Tibial nerve (tissue), 4 donors: ENCODE measurements at regions not wholly inside any gene's neighbourhood (a gene's known extent, or its start where the extent isn't known, plus 50 kb on each side); places are given as distances from the start of the nearest gene placed in this dataset.

ENCODE experiments used
- DNase-seq, 2 donors: peaks; one replicate each; pipeline ENCODE4 v3.0.0-alpha.2; 2019; ENCODE audit warnings: low spot score in 2 of 2
- H3K27ac ChIP-seq, 4 donors: fragments of 200-600 bp; sonication (generic) in 3 of 4; one replicate each; pipeline ENCODE4 v1.5.1; 2017 to 2019; ENCODE audit warnings: mild to moderate bottlenecking in 1 of 4
- H3K27me3 ChIP-seq, 2 donors: fragments of 200-600 bp; sonication (generic) in 1 of 2; one replicate each; pipeline versions ENCODE4 v1.5.1 to v1.6.0; 2017 to 2019
- H3K36me3 ChIP-seq, 3 donors: fragments of 200-600 bp; sonication (generic); one replicate each; pipeline ENCODE4 v1.5.1; 2018 to 2019
- H3K4me1 ChIP-seq, 4 donors: fragments of 200-600 bp; sonication (generic) in 3 of 4; one replicate each; pipeline ENCODE4 v1.5.1; 2017 to 2019
- H3K4me3 ChIP-seq, 4 donors: fragments of 200-600 bp; sonication (generic) in 3 of 4; one replicate each; pipeline ENCODE4 v1.5.1; 2017 to 2019; ENCODE audit warnings: mild to moderate bottlenecking in 1 of 4, moderate library complexity in 1 of 4
- H3K9me3 ChIP-seq, 4 donors: fragments of 200-600 bp; sonication (generic) in 3 of 4; one replicate each; pipeline ENCODE4 v1.5.1; 2017 to 2019
- CTCF ChIP-seq, 5 experiments: fragments of 200-600 bp in 3 of 5; fragments of 450-650 bp in 2 of 5; sonication (generic) in 3 of 5; IDR thresholded peaks; one replicate each; pipeline ENCODE4 v1.5.1; 2016 to 2019; ENCODE audit warnings: antibody characterized with exemption in 5 of 5, mild to moderate bottlenecking in 3 of 5, moderate library complexity in 2 of 5
- EP300 ChIP-seq, 2 donors: sonication (generic); formaldehyde crosslinking; IDR thresholded peaks; one replicate each; pipeline ENCODE4 v1.6.1; 2017; ENCODE audit warnings: antibody characterized with exemption in 2 of 2, mild to moderate bottlenecking in 1 of 2
- POLR2A ChIP-seq, 2 donors: fragments of 450-650 bp; IDR thresholded peaks; one replicate each; pipeline ENCODE4 v1.6.1; 2017; ENCODE audit warnings: antibody characterized with exemption in 2 of 2, mild to moderate bottlenecking in 2 of 2, moderate library complexity in 2 of 2
- WGBS, 2 donors: methylation state at CpG; one replicate each; pipeline ENCODE4 v1.1.5; 2018; 5-methylcytosine and 5-hydroxymethylcytosine counted together

DNA sequence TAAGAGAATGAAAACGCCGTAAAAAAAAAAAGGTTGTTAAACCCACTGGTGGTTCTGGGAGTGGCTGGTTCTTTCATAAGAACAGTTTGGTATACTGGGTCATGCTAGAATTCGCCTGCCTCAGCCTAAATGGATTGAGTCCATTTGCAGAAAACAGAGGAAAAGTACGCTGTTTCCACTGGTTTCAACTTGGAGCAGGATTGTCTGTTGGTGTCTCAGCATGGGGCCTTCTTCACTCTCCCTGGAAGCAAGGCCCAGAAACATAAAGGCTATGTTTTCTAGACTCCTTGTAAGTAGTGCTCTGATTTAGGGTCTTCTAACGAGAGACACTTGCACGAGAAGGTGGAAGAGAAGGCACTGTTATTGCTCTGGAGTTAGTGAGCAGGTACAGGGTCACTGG lies 116.9 kb upstream of the MTAP start:
- 86 to 93% methylated on average over 6 of the region's 6 CpGs for WGBS, 2 donors
- no peak overlapping the region for H3K4me3 ChIP-seq
- no peaks in the 10 kb centered on the region for H3K9me3 ChIP-seq
- H3K4me1 ChIP-seq: no peaks in the 10 kb centered on the region
- H3K27ac ChIP-seq: no peak overlapping the region
- TF ChIP-seq POLR2A (IDR thresholded peaks at IDR 0.05) (no peak), EP300 (IDR thresholded peaks at IDR 0.05) (no peak), CTCF (IDR thresholded peaks at IDR 0.05) (no peak)
- DNase-seq: no peak
- H3K27me3 ChIP-seq: no peaks in the 10 kb centered on the region
- no peaks in the 10 kb centered on the region for H3K36me3 ChIP-seq

DNA sequence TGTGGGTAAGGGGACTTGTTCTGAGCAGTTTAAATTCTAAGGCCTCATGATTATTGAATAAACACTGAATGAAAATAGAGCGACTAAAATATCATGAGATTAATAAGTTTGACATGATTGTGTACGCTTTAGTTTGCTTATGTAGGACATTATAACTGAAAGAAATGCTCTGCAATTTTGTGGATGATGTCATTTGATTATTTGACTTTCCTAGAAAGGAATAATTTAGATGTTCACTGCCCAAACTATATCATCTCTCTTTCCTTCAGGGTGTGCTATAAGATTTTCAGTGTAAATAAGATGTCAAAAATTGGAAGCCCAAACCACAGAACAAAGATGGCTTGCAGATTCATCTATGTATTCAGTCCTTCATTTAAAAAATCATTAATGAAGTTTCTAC lies 115.7 kb upstream of the MTAP start:
- Histone ChIP-seq H3K4me1 (no peaks in the 10 kb centered on the region), H3K4me3 (no peak overlapping the region), H3K36me3 (no peaks in the 10 kb centered on the region), H3K27me3 (no peaks in the 10 kb centered on the region), H3K27ac (no peak overlapping the region), H3K9me3 (no peaks in the 10 kb centered on the region)
- TF ChIP-seq CTCF (IDR thresholded peaks at IDR 0.05): no peak
- no peak for TF ChIP-seq POLR2A (IDR thresholded peaks at IDR 0.05)
- TF ChIP-seq EP300 (IDR thresholded peaks at IDR 0.05): no peak
- 79 to 92% methylated on average over 2 of the region's 2 CpGs for WGBS, 2 donors
- no peak for DNase-seq

DNA sequence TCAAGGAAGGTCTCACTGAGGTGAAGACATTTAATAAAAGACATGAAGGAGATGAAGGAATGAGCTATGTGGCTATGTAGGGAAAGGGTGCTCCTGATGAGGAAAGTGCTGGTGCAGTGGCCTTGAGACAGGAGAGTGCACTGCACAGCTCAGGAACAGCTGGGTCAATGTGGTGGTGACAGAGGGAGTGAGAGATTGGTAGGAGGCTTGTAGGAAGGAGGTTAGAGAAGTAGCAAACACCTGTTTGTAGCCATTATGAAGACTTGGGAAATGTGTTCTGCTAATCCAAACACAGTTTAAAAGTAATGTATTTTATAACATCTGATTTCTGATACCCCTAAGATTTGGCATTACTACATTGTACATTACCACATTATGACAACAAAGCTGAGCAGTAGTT lies 115.1 kb upstream of the MTAP start:
- DNase-seq: no peak
- no peak for TF ChIP-seq EP300 (IDR thresholded peaks at IDR 0.05)
- no peak for TF ChIP-seq CTCF (IDR thresholded peaks at IDR 0.05)
- no peak for TF ChIP-seq POLR2A (IDR thresholded peaks at IDR 0.05)
- Histone ChIP-seq H3K27me3 (no peaks in the 10 kb centered on the region), H3K4me1 (no peaks in the 10 kb centered on the region), H3K9me3 (no peaks in the 10 kb centered on the region), H3K36me3 (no peaks in the 10 kb centered on the region), H3K4me3 (no peak overlapping the region), H3K27ac (peak overlapping the region in 1 of 4 donors; percentile 61)

- Histone ChIP-seq H3K4me1 (no peaks in the 10 kb centered on the region), H3K27ac (peak overlapping the region in 1 of 4 donors; percentile 61), H3K36me3 (no peaks in the 10 kb centered on the region), H3K4me3 (peak overlapping the region in 1 of 4 donors; percentile 25), H3K27me3 (no peaks in the 10 kb centered on the region), H3K9me3 (no peaks in the 10 kb centered on the region)
- no peak for DNase-seq
- WGBS, 2 donors: 51 to 55% methylated on average over 8 of the region's 8 CpGs
- no peak for TF ChIP-seq CTCF (IDR thresholded peaks at IDR 0.05)
- TF ChIP-seq EP300 (IDR thresholded peaks at IDR 0.05): no peak
- TF ChIP-seq POLR2A (IDR thresholded peaks at IDR 0.05): no peak
Observed at GRCh38 chr9:21688108-21689102, 114.0 kb upstream of the MTAP start.

GRCh38 chr9:21689854-21690253 lies 112.6 kb upstream of the MTAP start:
- Histone ChIP-seq H3K4me3 (no peak overlapping the region), H3K36me3 (no peaks in the 10 kb centered on the region), H3K4me1 (no peaks in the 10 kb centered on the region), H3K27ac (no peak overlapping the region), H3K27me3 (no peaks in the 10 kb centered on the region), H3K9me3 (no peaks in the 10 kb centered on the region)
- TF ChIP-seq EP300 (IDR thresholded peaks at IDR 0.05) (no peak), CTCF (IDR thresholded peaks at IDR 0.05) (no peak), POLR2A (IDR thresholded peaks at IDR 0.05) (no peak)
- WGBS, 2 donors: 90 to 96% methylated on average over 1 of the region's 1 CpG
- DNase-seq: no peak
